Common myeloid progenitor, CD34-positive (primary cell): ENCODE measurements at regions not wholly inside any gene's neighbourhood (a gene's known extent, or its start where the extent isn't known, plus 50 kb on each side); places are given as distances from the start of the nearest gene placed in this dataset.
"Not testable (repeated sequence)": the region's sequence is repeated elsewhere in the genome, so short reads cannot be mapped to it uniquely, and the experiment has no call there.

Experiments used
- CTCF ChIA-PET: fragments of 350-600 bp; sonication (Branson Sonifier 250); formaldehyde crosslinking; loops from one replicate; lab custom pipeline; 2021; ENCODE audit warnings: antibody characterized with exemption; lab: Charles Lee
- POLR2A ChIA-PET: fragments of 350-600 bp; sonication (Branson Sonifier 250); formaldehyde crosslinking; loops from one replicate; lab custom pipeline; 2021; ENCODE audit warnings: antibody characterized with exemption; lab: Charles Lee
- DNase-seq, 3 donors: peaks; one replicate each; pipeline versions ENCODE4 v3.0.0 to v3.0.0-alpha.2; 2013
- H3K27ac ChIP-seq, 2 experiments: 1 replicate in 1 of 2; 2 replicates in 1 of 2; pipeline ENCODE4 v1.7.0; 2013; ENCODE audit warnings: inconsistent platforms in 2 of 2, low read length in 2 of 2, mild to moderate bottlenecking in 2 of 2, low read depth in 1 of 2, moderate library complexity in 1 of 2; ENCODE audit not compliant: severe bottlenecking in 2 of 2, insufficient read depth in 1 of 2, poor library complexity in 1 of 2
- H3K27me3 ChIP-seq, 5 experiments: replicated peaks in 2 of 5; 1 replicate in 3 of 5; 2 replicates in 2 of 5; pipeline versions ENCODE4 v1.6.1 to v1.7.0; 2013; ENCODE audit warnings: low read length in 4 of 5, mild to moderate bottlenecking in 2 of 5, moderate library complexity in 2 of 5, inconsistent platforms in 1 of 5; ENCODE audit not compliant: insufficient read depth in 5 of 5, control insufficient read depth in 4 of 5
- H3K36me3 ChIP-seq, 4 experiments: 1 replicate in 2 of 4; 2 replicates in 2 of 4; pipeline versions ENCODE4 v1.6.1 to v1.7.0; 2013; ENCODE audit warnings: low read length in 3 of 4, control low read depth in 1 of 4, mild to moderate bottlenecking in 1 of 4; ENCODE audit not compliant: control insufficient read depth in 4 of 4, insufficient read depth in 4 of 4
- H3K4me1 ChIP-seq, 4 experiments: 1 replicate in 3 of 4; 2 replicates in 1 of 4; pipeline versions ENCODE4 v1.6.1 to v1.7.1; 2013; ENCODE audit warnings: low read length in 3 of 4, mild to moderate bottlenecking in 3 of 4, control low read depth in 1 of 4, inconsistent platforms in 1 of 4, moderate library complexity in 1 of 4; ENCODE audit not compliant: control insufficient read depth in 4 of 4, insufficient read depth in 4 of 4; ENCODE audit errors: control extremely low read depth in 1 of 4
- H3K4me3 ChIP-seq, 7 experiments: 1 replicate in 4 of 7; 2 replicates in 3 of 7; pipeline versions ENCODE4 v1.5.1 to v1.7.0; 2013; ENCODE audit warnings: mild to moderate bottlenecking in 7 of 7, low read length in 6 of 7, moderate library complexity in 6 of 7, inconsistent platforms in 2 of 7, low read depth in 2 of 7, control low read depth in 1 of 7; ENCODE audit not compliant: insufficient read depth in 4 of 7, control insufficient read depth in 1 of 7; ENCODE audit errors: extremely low read depth in 1 of 7
- H3K9me3 ChIP-seq, 5 experiments: 1 replicate in 4 of 5; 2 replicates in 1 of 5; pipeline versions ENCODE4 v1.6.1 to v1.7.1; 2013; ENCODE audit warnings: low read length in 4 of 5, mild to moderate bottlenecking in 2 of 5, inconsistent platforms in 1 of 5, low read depth in 1 of 5, moderate library complexity in 1 of 5; ENCODE audit not compliant: control insufficient read depth in 4 of 5, insufficient read depth in 2 of 5; ENCODE audit errors: control extremely low read depth in 1 of 5
- WGBS: methylation state at CpG from one replicate; pipeline ENCODE4 v1.1.5; 2013; ENCODE audit not compliant: insufficient coverage; 5-methylcytosine and 5-hydroxymethylcytosine counted together

DNA sequence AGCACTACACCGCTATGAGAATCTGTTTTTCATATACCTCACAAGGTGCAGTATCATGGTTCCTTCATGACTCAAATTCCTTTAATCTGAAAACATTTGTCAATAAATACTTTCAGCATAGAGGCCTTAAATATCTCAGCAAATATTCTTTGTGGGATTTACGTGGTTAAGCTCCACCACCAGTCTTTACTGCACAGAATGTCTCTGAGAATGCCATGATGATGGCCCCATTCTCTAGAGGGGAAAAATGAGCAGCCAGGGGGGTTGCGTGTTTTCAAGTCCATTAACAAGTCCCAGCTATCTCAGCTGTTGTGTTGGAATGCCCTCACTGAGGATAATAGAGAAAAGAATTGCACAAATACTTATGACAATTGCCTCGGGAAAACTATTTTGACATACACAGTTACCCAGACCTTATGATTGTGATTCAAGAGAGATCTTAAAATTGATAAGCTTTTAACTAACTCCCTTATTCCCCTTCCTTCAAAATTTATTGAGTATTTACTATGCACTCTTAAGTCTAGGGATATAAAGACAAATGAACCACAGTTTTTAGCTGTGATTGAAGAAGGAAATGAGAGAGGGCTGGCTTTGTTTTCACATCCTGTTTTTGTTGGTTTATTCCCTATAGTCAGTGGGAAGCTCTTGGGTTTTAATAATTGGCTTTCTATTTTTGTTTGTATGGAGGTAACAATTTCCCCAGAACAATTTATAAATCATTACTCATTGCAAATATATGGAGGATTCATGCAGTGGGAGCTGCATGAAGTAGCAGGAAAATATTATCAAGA, 176.5 kb upstream of the VWC2 start:
- 100% methylated on average over 1 of the region's 4 CpGs for WGBS
- Histone ChIP-seq H3K36me3 (no peaks in the 10 kb centered on the region), H3K27me3 (no peaks in the 10 kb centered on the region), H3K4me3 (no peak overlapping the region), H3K27ac (no peak overlapping the region), H3K4me1 (no peaks in the 10 kb centered on the region), H3K9me3 (no peaks in the 10 kb centered on the region)
- DNase-seq: no peak
- POLR2A ChIA-PET: no interaction called here
- CTCF ChIA-PET: no interaction called here

DNA sequence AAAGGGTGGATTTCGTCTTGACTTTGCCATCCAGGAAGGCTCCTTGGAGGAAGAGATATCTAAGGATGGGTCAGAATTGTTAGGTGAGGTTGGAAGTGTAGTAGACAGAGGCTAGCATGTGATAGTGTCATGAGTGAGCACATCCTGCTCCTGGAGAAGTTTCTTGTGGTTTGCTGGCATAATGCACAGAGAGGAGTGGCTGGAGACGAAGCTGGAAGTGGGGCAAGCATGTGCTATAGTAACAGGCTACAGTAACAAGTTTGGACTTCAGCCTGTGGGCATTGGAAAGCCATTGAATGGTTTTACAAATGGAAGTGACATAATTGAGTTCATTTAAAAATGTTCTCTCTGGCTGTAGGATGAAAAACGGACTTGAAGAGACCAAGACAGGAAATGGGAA, 175.6 kb upstream of the VWC2 start:
- Histone ChIP-seq H3K4me1 (no peaks in the 10 kb centered on the region), H3K9me3 (no peaks in the 10 kb centered on the region), H3K36me3 (no peaks in the 10 kb centered on the region), H3K4me3 (no peak overlapping the region), H3K27ac (no peak overlapping the region), H3K27me3 (no peaks in the 10 kb centered on the region)
- WGBS: 17% methylated on average over 2 of the region's 3 CpGs
- ChIA-PET CTCF (no interaction called here), POLR2A (no interaction called here)
- DNase-seq: no peak

GRCh38 chr7:49611951-49612350, 161.5 kb upstream of the VWC2 start:
- WGBS: 92% methylated on average over 4 of the region's 5 CpGs
- ChIA-PET CTCF (no interaction called here), POLR2A (no interaction called here)
- no peak for DNase-seq
- Histone ChIP-seq H3K36me3 (no peaks in the 10 kb centered on the region), H3K27me3 (no peaks in the 10 kb centered on the region), H3K4me1 (no peaks in the 10 kb centered on the region), H3K27ac (no peak overlapping the region), H3K4me3 (no peak overlapping the region), H3K9me3 (no peaks in the 10 kb centered on the region)

- WGBS: 100% methylated on average over 1 of the region's 2 CpGs
- CTCF ChIA-PET: no interaction called here
These were observed 159.7 kb upstream of the VWC2 start for GRCh38 chr7:49613759-49614158.

GRCh38 chr7:49614974-49615373, 158.5 kb upstream of the VWC2 start:
- POLR2A ChIA-PET, H3K4me3 ChIP-seq, CTCF ChIA-PET, H3K27ac ChIP-seq, H3K36me3 ChIP-seq, DNase-seq, H3K27me3 ChIP-seq, H3K9me3 ChIP-seq, H3K4me1 ChIP-seq: not testable (repeated sequence)
- 100% methylated on average over 1 of the region's 6 CpGs for WGBS

More at GRCh38 chr7:49613759-49614158, 159.7 kb upstream of the VWC2 start:
- no peaks in the 10 kb centered on the region for H3K27me3 ChIP-seq
- no peaks in the 10 kb centered on the region for H3K9me3 ChIP-seq
- H3K36me3 ChIP-seq: no peaks in the 10 kb centered on the region
- DNase-seq: no peak
- H3K4me1 ChIP-seq: no peaks in the 10 kb centered on the region
- no peak overlapping the region for H3K27ac ChIP-seq
- no peak overlapping the region for H3K4me3 ChIP-seq
- POLR2A ChIA-PET: no interaction called here

GRCh38 chr7:49618028-49618427, 155.4 kb upstream of the VWC2 start:
- H3K27me3 ChIP-seq: no peaks in the 10 kb centered on the region
- DNase-seq: no peak
- H3K4me3 ChIP-seq: no peak overlapping the region
- H3K36me3 ChIP-seq: no peaks in the 10 kb centered on the region
- POLR2A ChIA-PET: no interaction called here
- no peaks in the 10 kb centered on the region for H3K4me1 ChIP-seq
- H3K27ac ChIP-seq: no peak overlapping the region
- WGBS: no CpG with 5 or more reads among the region's 1 CpG
- CTCF ChIA-PET: no interaction called here
- H3K9me3 ChIP-seq: no peaks in the 10 kb centered on the region

- POLR2A ChIA-PET: no interaction called here
- H3K4me3 ChIP-seq: no peak overlapping the region
- CTCF ChIA-PET: no interaction called here
- no peak overlapping the region for H3K27ac ChIP-seq
- H3K9me3 ChIP-seq: no peaks in the 10 kb centered on the region
- H3K4me1 ChIP-seq: no peaks in the 10 kb centered on the region
- DNase-seq: no peak
- no peaks in the 10 kb centered on the region for H3K27me3 ChIP-seq
- no peaks in the 10 kb centered on the region for H3K36me3 ChIP-seq
- 47% methylated on average over 2 of the region's 3 CpGs for WGBS
These were observed 149.5 kb upstream of the VWC2 start for GRCh38 chr7:49623943-49624342.
